ENCODE measurements at regions not wholly inside any gene's neighbourhood (a gene's known extent, or its start where the extent isn't known, plus 50 kb on each side); places are given as distances from the start of the nearest gene placed in this dataset.

DNA sequence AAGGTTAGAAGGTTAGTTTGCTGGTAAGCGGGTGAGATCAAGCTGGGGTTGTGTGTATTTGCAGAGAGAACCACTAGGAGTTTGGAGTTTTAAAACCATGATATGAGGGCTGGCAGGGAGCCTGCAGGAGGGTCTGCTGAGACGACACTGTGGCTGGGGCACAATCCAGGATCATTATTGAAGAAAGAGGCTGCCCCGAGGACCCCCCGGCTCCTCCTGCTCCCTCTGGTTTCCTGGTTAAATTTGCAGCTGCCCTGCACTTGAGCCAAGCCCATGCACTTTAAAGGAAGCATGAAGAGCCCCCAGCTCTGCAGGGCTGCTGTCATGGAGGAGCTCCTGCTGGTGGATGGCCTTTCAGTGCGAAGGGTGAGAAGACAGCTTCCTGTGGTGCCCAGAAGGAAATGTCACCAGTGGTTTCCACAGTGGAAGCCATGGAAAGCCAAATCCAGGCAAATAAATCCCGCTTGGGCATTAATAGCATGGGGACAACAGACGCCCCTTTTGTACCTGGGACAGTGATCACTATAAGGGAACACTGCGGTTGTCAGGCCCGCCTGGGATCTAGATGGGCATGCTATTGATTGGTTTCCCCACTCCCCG lies 140.7 kb downstream of the NSG2 start:
- TF ChIP-seq, protein P1, sequence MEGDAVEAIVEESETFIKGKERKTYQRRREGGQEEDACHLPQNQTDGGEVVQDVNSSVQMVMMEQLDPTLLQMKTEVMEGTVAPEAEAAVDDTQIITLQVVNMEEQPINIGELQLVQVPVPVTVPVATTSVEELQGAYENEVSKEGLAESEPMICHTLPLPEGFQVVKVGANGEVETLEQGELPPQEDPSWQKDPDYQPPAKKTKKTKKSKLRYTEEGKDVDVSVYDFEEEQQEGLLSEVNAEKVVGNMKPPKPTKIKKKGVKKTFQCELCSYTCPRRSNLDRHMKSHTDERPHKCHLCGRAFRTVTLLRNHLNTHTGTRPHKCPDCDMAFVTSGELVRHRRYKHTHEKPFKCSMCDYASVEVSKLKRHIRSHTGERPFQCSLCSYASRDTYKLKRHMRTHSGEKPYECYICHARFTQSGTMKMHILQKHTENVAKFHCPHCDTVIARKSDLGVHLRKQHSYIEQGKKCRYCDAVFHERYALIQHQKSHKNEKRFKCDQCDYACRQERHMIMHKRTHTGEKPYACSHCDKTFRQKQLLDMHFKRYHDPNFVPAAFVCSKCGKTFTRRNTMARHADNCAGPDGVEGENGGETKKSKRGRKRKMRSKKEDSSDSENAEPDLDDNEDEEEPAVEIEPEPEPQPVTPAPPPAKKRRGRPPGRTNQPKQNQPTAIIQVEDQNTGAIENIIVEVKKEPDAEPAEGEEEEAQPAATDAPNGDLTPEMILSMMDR (IDR thresholded peaks at IDR 0.05): no peak
- TF ChIP-seq POLR2A (IDR thresholded peaks at IDR 0.05): no peak

Measured in body of pancreas (tissue), 4 donors.